Suprapubic skin (tissue), 4 donors: ENCODE measurements at regions not wholly inside any gene's neighbourhood (a gene's known extent, or its start where the extent isn't known, plus 50 kb on each side); places are given as distances from the start of the nearest gene placed in this dataset.

ENCODE experiments used
- DNase-seq, 2 donors: peaks; one replicate each; pipeline ENCODE4 v3.0.0-alpha.2; 2019; ENCODE audit warnings: low spot score in 2 of 2
- H3K27ac ChIP-seq: fragments of 200-600 bp; sonication (generic); one replicate; pipeline ENCODE4 v1.5.1; 2019
- H3K27me3 ChIP-seq: fragments of 200-600 bp; sonication (generic); one replicate; pipeline ENCODE4 v1.5.1; 2019
- H3K36me3 ChIP-seq: fragments of 200-600 bp; sonication (generic); one replicate; pipeline ENCODE4 v1.5.1; 2019
- H3K4me1 ChIP-seq: fragments of 200-600 bp; sonication (generic); one replicate; pipeline ENCODE4 v1.5.1; 2019
- H3K4me3 ChIP-seq: fragments of 200-600 bp; sonication (generic); one replicate; pipeline ENCODE4 v1.5.1; 2019; ENCODE audit warnings: mild to moderate bottlenecking
- H3K9me3 ChIP-seq: fragments of 200-600 bp; sonication (generic); one replicate; pipeline ENCODE4 v1.5.1; 2019
- EP300 ChIP-seq: sonication (generic); formaldehyde crosslinking; IDR thresholded peaks from one replicate; pipeline ENCODE4 v1.6.1; 2017; ENCODE audit warnings: antibody characterized with exemption
- POLR2A ChIP-seq, 2 donors: fragments of 450-650 bp; IDR thresholded peaks; one replicate each; pipeline ENCODE4 v1.6.1; 2017; ENCODE audit warnings: antibody characterized with exemption in 2 of 2, mild to moderate bottlenecking in 2 of 2, moderate library complexity in 2 of 2
- POLR2AphosphoS5 ChIP-seq, 3 donors: sonication (generic); formaldehyde crosslinking; IDR thresholded peaks; one replicate each; pipeline ENCODE4 v1.6.1; 2017; ENCODE audit warnings: antibody characterized with exemption in 3 of 3
- WGBS: methylation state at CpG from one replicate; pipeline ENCODE4 v1.1.5; 2018; 5-methylcytosine and 5-hydroxymethylcytosine counted together
- TF ChIP-seq, protein P1 (sequence below), 2 donors: fragments of 200-600 bp in 1 of 2; fragments of 450-650 bp in 1 of 2; sonication (generic) in 1 of 2; IDR thresholded peaks; one replicate each; pipeline ENCODE4 v1.5.1; 2016 to 2019; ENCODE audit warnings: antibody characterized with exemption in 2 of 2, mild to moderate bottlenecking in 1 of 2, moderate library complexity in 1 of 2

GRCh38 chr11:92302770-92303169 lies 78.2 kb downstream of the FAT3 start:
- no peak for DNase-seq
- no peaks in the 10 kb centered on the region for H3K36me3 ChIP-seq
- H3K27me3 ChIP-seq: no peaks in the 10 kb centered on the region
- no peak overlapping the region for H3K4me3 ChIP-seq
- TF ChIP-seq, protein P1, sequence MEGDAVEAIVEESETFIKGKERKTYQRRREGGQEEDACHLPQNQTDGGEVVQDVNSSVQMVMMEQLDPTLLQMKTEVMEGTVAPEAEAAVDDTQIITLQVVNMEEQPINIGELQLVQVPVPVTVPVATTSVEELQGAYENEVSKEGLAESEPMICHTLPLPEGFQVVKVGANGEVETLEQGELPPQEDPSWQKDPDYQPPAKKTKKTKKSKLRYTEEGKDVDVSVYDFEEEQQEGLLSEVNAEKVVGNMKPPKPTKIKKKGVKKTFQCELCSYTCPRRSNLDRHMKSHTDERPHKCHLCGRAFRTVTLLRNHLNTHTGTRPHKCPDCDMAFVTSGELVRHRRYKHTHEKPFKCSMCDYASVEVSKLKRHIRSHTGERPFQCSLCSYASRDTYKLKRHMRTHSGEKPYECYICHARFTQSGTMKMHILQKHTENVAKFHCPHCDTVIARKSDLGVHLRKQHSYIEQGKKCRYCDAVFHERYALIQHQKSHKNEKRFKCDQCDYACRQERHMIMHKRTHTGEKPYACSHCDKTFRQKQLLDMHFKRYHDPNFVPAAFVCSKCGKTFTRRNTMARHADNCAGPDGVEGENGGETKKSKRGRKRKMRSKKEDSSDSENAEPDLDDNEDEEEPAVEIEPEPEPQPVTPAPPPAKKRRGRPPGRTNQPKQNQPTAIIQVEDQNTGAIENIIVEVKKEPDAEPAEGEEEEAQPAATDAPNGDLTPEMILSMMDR (IDR thresholded peaks at IDR 0.05): no peak
- no peak for TF ChIP-seq EP300
- TF ChIP-seq POLR2AphosphoS5 (IDR thresholded peaks at IDR 0.05): no peak
- TF ChIP-seq POLR2A (IDR thresholded peaks at IDR 0.05): no peak
- no peak overlapping the region for H3K27ac ChIP-seq
- WGBS: 90% methylated on average over 4 of the region's 4 CpGs
- H3K4me1 ChIP-seq: no peaks in the 10 kb centered on the region
- no peaks in the 10 kb centered on the region for H3K9me3 ChIP-seq

GRCh38 chr11:92304271-92304670 lies 79.7 kb downstream of the FAT3 start:
- Histone ChIP-seq H3K9me3 (no peaks in the 10 kb centered on the region), H3K36me3 (no peaks in the 10 kb centered on the region), H3K4me3 (no peak overlapping the region), H3K27me3 (no peaks in the 10 kb centered on the region), H3K4me1 (no peaks in the 10 kb centered on the region), H3K27ac (no peak overlapping the region)
- no peak for DNase-seq
- 91% methylated on average over 1 of the region's 1 CpG for WGBS
- TF ChIP-seq, protein P1 (IDR thresholded peaks at IDR 0.05): no peak
- no peak for TF ChIP-seq EP300
- no peak for TF ChIP-seq POLR2AphosphoS5 (IDR thresholded peaks at IDR 0.05)
- no peak for TF ChIP-seq POLR2A (IDR thresholded peaks at IDR 0.05)

DNA sequence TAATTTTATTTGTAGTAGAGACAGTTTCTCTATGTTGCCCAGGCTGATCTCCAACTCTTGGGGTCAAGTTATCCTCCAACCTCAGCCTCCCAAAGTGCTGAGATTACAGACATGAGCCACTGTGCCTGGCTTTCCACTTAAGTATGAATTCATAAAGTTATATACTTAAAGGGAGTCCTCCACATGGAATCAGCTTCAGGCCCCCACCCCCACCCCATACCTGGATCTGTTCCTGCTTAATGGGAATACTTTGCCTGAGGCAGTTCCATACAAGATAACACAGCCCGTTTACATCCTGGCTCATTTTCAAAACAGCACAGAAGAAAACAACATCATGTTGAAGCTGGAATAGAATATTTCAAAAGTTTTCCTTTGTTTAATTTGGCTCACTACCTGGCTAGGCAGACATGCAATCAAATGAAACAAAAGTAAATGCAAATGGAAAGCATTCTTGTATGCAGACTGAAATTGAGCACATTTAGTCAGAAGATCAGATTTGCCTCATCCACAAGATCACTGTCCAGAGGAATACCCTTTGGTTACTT lies 82.4 kb downstream of the FAT3 start:
- no peaks in the 10 kb centered on the region for H3K9me3 ChIP-seq

GRCh38 chr11:92308366-92308765 lies 83.7 kb downstream of the FAT3 start:
- H3K27ac ChIP-seq: no peak overlapping the region

More for the DNA sequence above, 82.4 kb downstream of the FAT3 start:
- H3K36me3 ChIP-seq: no peaks in the 10 kb centered on the region
- TF ChIP-seq EP300: no peak
- no peak overlapping the region for H3K4me3 ChIP-seq
- no peak overlapping the region for H3K27ac ChIP-seq
- no peak for DNase-seq
- no peaks in the 10 kb centered on the region for H3K4me1 ChIP-seq
- 0% methylated on average over 1 of the region's 1 CpG for WGBS
- no peaks in the 10 kb centered on the region for H3K27me3 ChIP-seq

GRCh38 chr11:92311616-92312449 lies 87.2 kb downstream of the FAT3 start:
- no peaks in the 10 kb centered on the region for H3K4me1 ChIP-seq
- H3K27me3 ChIP-seq: no peaks in the 10 kb centered on the region
- no peak overlapping the region for H3K4me3 ChIP-seq
- H3K36me3 ChIP-seq: no peaks in the 10 kb centered on the region
- no peaks in the 10 kb centered on the region for H3K9me3 ChIP-seq
- DNase-seq: no peak
- TF ChIP-seq POLR2AphosphoS5 (IDR thresholded peaks at IDR 0.05) (no peak), POLR2A (IDR thresholded peaks at IDR 0.05) (no peak), EP300 (no peak)
- TF ChIP-seq, protein P1 (IDR thresholded peaks at IDR 0.05): no peak
- H3K27ac ChIP-seq: no peak overlapping the region
- WGBS: 77% methylated on average over 5 of the region's 5 CpGs

More at GRCh38 chr11:92308366-92308765, 83.7 kb downstream of the FAT3 start:
- DNase-seq: no peak
- no peak overlapping the region for H3K4me3 ChIP-seq
- H3K36me3 ChIP-seq: no peaks in the 10 kb centered on the region
- no peaks in the 10 kb centered on the region for H3K4me1 ChIP-seq
- no peaks in the 10 kb centered on the region for H3K9me3 ChIP-seq
- no peak for TF ChIP-seq POLR2AphosphoS5 (IDR thresholded peaks at IDR 0.05)
- TF ChIP-seq POLR2A (IDR thresholded peaks at IDR 0.05): no peak
- TF ChIP-seq, protein P1 (IDR thresholded peaks at IDR 0.05): no peak
- no peak for TF ChIP-seq EP300
- H3K27me3 ChIP-seq: no peaks in the 10 kb centered on the region
